ENCODE measurements at regions not wholly inside any gene's neighbourhood (a gene's known extent, or its start where the extent isn't known, plus 50 kb on each side); places are given as distances from the start of the nearest gene placed in this dataset.

GRCh38 chr6:23031986-23032385 lies 462.6 kb downstream of the HDGFL1 start:
- DNase-seq (ENCODE audit: low spot score), result no peak

GRCh38 chr6:23034926-23035325 lies 465.6 kb downstream of the HDGFL1 start:
- DNase-seq (ENCODE audit: low spot score), result no peak

DNA sequence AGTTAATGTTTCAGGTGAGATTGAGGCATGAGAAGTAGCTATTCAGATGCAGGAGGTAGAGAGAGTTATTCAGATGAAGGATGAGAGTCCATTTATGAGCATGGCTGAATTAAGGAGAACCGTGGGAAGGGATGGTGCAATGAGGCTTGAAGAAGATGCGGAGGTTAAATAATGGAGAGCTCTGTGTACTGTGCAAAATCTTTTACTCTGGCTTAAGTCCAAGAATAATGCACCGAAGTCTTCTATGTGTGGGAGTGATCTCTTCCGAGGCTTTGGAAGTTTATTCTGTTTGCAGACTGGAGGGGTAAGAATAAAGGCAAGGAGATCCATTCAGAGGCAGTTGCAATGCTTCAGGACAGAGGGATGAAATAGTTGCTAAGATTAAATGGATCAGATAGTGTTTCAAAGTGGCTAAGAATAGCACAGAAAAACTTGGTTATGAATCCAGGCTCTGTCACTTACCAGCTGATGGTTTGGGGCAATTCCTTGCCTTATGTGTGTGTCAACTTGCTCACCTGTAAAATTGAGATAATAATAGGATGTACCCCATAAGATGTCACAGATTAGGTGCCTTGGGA lies 467.1 kb downstream of the HDGFL1 start:
- DNase-seq (ENCODE audit: low spot score), result no peak

GRCh38 chr6:23040899-23041298 lies 471.5 kb downstream of the HDGFL1 start:
- DNase-seq (ENCODE audit: low spot score), result no peak

GRCh38 chr6:23045280-23045679 lies 475.9 kb downstream of the HDGFL1 start:
- DNase-seq (ENCODE audit: low spot score), result no peak

DNA sequence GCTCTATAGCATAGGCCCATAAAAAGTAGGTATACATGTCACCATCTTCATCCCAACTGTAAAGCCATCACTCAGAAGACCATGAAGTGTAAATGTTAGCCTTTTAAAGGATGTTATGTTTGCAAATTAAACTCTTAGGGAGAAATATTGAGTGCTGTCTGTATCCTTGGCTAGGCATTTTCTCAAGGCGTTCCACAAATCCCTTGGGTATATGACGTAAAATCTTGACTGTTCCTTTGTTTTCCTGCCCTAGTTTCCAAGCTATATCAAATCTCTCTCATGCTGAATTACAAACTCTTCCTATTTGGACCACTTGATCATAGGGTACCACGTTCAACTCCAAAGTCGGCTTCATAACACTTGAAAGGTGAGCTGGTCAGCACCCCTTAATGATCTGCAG lies 486.2 kb downstream of the HDGFL1 start:
- DNase-seq (ENCODE audit: low spot score), result no peak

- DNase-seq (ENCODE audit: low spot score), result no peak
Measured at GRCh38 chr6:23073821-23074220, 504.5 kb downstream of the HDGFL1 start.

GRCh38 chr6:23077772-23078171 lies 508.4 kb downstream of the HDGFL1 start:
- no peak for DNase-seq (ENCODE audit: low spot score)

DNA sequence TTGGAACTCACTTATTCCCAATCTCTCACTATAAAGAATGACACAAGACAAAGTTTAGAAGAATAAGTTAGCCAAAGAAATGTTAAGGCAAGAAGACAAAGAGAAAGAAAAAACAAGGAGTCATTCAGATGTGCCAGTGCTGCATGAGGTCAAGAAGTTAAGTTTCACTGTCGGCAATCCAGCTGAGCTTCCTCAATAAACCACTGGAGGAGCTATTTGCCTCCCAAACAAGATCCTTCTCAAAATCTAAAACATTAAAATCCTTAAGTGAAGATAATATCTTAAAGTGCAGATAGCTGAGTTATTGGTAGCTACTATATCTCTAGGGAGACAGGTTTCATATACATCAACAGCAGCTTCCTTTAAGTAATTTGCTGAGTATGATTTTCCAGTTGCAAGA lies 512.3 kb downstream of the HDGFL1 start:
- DNase-seq (ENCODE audit: low spot score), result no peak

- no peak for DNase-seq (ENCODE audit: low spot score)
Measured at GRCh38 chr6:23086100-23086499, 516.7 kb downstream of the HDGFL1 start.

- DNase-seq (ENCODE audit: low spot score), result no peak
Measured at GRCh38 chr6:23087471-23087870, 518.1 kb downstream of the HDGFL1 start.

- no peak for DNase-seq (ENCODE audit: low spot score)
Measured at GRCh38 chr6:23088761-23089160, 519.4 kb downstream of the HDGFL1 start.

DNA sequence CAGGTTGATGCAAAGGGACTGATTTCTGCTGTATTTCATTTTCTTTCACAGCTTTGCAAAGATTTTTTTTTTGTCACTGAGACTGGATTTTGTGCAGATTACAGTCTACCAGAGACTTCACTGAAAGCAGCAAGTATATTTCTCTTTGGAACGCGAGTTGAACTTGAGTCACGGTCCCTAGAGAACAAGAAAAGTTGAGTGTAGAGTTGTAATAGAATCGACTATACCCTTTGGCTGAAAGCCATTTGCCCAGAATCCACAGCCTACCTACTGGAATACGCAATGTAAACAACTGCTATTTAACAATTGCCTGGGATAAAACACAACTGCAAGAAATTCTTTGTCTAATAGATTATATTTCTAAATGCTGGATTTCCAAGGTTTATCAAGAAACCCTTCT lies 520.6 kb downstream of the HDGFL1 start:
- DNase-seq (ENCODE audit: low spot score), result no peak

GRCh38 chr6:23091795-23092194 lies 522.4 kb downstream of the HDGFL1 start:
- DNase-seq (ENCODE audit: low spot score), result no peak

- DNase-seq (ENCODE audit: low spot score), result no peak
Measured at GRCh38 chr6:23096876-23097275, 527.5 kb downstream of the HDGFL1 start.

DNA sequence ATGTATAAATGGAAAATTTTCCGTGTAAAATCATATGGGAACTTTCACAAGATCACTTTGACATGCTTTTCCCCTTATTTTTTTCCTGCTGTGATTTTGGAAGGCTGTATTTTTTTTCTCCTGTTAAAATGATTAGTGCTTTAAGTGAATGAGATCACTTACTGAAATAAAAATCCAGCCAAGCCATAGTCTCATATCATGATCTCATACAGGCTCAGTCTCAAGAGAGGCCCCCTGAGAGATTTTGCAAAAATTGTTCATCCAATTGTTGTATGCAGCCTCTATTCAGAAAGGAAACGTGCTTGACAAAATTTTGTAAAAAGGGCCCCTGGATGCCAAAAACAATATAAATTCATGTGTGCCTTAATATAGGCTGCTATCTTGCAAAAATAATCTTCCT lies 528.2 kb downstream of the HDGFL1 start:
- DNase-seq (ENCODE audit: low spot score), result no peak

GRCh38 chr6:23106951-23107350 lies 537.6 kb downstream of the HDGFL1 start:
- no peak for DNase-seq (ENCODE audit: low spot score)

DNA sequence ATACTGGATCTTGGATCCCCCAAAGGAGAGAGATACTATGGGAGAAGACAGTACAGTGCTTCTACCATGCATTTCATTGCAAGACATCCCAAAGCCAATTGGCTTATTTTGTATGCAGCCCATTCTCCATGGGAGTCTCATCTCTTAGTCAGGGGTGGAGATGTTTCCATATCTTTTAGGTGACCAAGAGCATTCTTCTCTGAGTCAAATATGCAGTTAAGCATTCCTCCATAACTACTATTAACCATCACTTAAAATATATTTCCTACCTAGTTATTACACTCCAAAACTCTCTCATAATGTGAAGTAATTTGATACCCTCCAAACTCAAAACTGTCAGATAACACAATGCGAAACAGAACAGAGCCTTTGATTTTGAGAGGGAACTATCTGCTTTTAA lies 542.6 kb downstream of the HDGFL1 start:
- no peak for DNase-seq (ENCODE audit: low spot score)

DNA sequence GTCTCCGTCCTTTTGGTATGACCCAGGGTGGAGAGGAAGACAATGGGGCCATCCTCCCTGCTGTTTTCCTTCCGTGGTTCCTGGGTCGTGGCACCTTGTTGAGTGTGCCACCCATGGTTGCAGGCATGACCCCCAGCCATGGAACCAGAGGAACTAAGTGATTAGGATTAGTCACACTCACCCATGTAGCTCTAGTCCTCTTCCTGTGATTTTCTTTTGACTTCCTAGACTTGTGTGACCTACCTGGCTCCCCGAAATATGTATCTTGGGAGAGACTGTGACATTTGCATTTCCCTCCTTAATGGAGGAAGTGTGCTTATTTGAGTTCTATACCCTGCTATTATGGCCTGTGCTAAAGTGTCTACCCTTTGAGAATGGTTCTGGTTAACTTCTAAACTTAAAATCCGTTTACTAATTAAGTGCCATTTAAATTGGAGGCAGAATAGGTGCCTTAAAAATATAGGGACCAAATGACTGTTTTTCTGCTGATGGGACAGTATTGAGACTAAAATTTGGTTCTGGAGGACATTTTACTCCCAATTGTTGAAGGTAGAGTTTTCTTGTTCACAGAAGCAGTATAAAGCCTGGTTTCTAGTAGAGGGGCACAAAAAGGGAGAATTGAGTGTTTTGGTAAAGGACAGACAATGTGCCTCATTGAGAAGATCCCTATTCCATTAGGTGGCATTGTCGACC lies 545.6 kb downstream of the HDGFL1 start:
- DNase-seq (ENCODE audit: low spot score), result no peak

DNA sequence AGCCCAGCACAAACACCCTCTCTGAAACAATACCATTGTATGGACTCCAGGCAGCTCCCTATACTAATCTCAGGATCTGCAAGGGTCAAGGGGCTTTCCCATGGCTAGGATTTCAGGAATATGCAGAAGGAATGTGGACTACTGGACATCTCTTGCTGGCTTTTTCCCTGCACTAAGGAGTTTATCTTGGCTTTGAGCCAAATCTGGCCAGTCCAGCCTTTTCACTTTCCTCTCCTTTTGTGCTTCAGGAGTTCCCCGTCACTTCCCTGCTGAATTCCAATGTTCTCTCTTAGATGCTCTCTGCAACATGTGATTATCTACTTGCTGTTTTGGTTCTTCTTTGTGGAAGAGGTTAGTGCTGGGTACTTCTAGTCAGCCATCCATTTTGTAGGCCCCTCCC lies 568.2 kb downstream of the HDGFL1 start:
- DNase-seq (ENCODE audit: low spot score), result no peak

DNA sequence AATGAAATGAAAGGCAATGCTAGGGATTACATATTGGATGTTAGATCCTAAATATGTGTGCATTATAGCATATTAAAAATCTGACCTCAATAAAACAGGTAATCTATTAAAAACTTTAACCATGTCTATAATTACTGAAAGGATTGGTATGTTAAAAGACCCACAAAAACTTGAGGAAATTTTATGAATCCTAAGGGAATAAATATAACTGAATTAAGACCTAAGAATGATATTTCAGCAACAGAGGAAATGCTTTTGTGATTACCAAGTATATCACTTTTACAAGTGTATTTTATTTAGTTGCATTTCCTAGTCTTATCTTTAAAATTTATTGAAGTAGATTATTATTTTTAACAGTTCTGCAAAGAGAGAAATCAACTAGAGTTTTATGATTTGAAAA lies 571.5 kb downstream of the HDGFL1 start:
- DNase-seq (ENCODE audit: low spot score), result no peak

DNA sequence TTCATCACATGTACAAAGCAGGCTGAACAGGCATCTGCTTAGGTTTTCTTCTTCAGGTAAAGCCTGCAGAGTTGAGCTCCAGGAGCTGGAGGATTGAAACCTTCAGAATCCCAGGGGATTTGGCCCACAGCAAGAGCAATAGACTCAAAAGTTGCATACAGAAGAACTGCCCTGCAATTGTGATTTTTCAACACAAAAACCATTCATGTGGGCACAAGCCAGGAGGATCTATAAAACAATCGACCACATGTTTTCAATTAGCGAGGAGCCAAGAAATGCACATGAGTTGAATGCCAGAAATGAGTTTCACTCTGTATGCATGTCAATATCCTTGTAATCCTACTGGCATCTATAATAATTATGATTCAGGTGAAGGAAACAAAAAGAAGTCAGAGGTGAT lies 576.4 kb downstream of the HDGFL1 start:
- no peak for DNase-seq (ENCODE audit: low spot score)

GRCh38 chr6:23154159-23154558 lies 584.8 kb downstream of the HDGFL1 start:
- DNase-seq (ENCODE audit: low spot score), result no peak

DNA sequence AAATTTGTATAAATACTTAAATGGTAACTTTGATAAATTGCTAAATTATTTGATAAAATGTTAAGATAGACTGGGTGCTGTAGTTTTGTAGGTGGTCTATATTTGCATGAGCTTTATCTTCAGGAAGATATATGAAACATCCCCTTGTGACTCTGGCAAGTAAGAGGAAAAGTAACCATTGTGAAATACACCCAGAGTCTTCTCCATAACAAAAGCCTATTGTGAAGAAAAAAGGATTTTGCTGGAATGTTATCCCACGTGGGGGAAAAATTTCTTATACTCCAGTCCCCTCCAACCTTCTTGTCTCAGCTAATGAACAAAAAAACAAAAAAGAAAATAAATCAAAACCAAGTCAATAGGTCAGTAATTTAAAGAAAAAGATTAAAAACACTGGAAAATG lies 600.7 kb downstream of the HDGFL1 start:
- DNase-seq (ENCODE audit: low spot score), result no peak
